Neuron (in vitro differentiated cells): ENCODE measurements at regions not wholly inside any gene's neighbourhood (a gene's known extent, or its start where the extent isn't known, plus 50 kb on each side); places are given as distances from the start of the nearest gene placed in this dataset.

ENCODE experiments used
- H2AFZ ChIP-seq: one replicate; pipeline ENCODE4 v1.6.1; 2013; ENCODE audit warnings: low read depth, mild to moderate bottlenecking, inconsistent platforms, low read length, moderate library complexity
- H3K27me3 ChIP-seq: one replicate; pipeline ENCODE4 v1.6.1; 2013; ENCODE audit warnings: low read length; ENCODE audit not compliant: insufficient read depth
- H3K36me3 ChIP-seq: one replicate; pipeline ENCODE4 v1.6.1; 2013; ENCODE audit warnings: low read length; ENCODE audit not compliant: insufficient read depth
- H3K4me1 ChIP-seq: one replicate; pipeline ENCODE4 v1.6.1; 2013; ENCODE audit warnings: low read length; ENCODE audit not compliant: insufficient read depth
- H3K4me3 ChIP-seq: 2 replicates; pipeline ENCODE4 v1.5.1; 2013; ENCODE audit warnings: mild to moderate bottlenecking, low read length, moderate library complexity
- H3K9me3 ChIP-seq: one replicate; pipeline ENCODE4 v1.6.1; 2013; ENCODE audit warnings: low read length

GRCh38 chr12:92297932-92298696, 152.5 kb upstream of the BTG1 start:
- no peaks in the 10 kb centered on the region for H3K27me3 ChIP-seq
- H2AFZ ChIP-seq, result no peak overlapping the region
- H3K4me3 ChIP-seq, result no peak overlapping the region
- no peaks in the 10 kb centered on the region for H3K36me3 ChIP-seq
- H3K4me1 ChIP-seq, result no peaks in the 10 kb centered on the region
- H3K9me3 ChIP-seq, result no peaks in the 10 kb centered on the region

GRCh38 chr12:92297405-92297804, 151.8 kb upstream of the BTG1 start:
- Histone ChIP-seq H3K9me3 (no peaks in the 10 kb centered on the region), H3K36me3 (no peaks in the 10 kb centered on the region), H3K4me1 (no peaks in the 10 kb centered on the region), H2AFZ (no peak overlapping the region), H3K4me3 (no peak overlapping the region), H3K27me3 (no peaks in the 10 kb centered on the region)

DNA sequence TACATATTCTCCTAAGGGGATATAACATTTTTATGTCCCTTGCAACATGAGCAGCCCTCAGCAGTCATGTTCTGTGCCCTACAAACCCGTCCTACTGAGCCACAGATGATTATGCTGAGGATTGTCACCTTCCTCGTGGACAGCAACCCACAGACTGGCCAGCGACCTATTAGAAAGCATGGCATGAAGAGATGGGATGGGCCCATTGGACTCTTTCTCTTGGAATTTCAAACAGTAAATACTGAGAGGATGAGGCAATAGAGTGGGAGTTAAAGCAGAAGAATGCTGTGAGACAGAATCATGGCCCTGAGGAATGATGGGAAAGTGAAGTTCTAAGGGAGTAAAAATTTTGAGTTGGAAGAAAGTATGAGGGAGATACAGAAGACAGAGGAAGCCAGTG, 149.9 kb upstream of the BTG1 start:
- no peaks in the 10 kb centered on the region for H3K36me3 ChIP-seq
- H2AFZ ChIP-seq, result no peak overlapping the region
- H3K9me3 ChIP-seq, result no peaks in the 10 kb centered on the region
- no peaks in the 10 kb centered on the region for H3K4me1 ChIP-seq
- no peaks in the 10 kb centered on the region for H3K27me3 ChIP-seq
- H3K4me3 ChIP-seq, result no peak overlapping the region

DNA sequence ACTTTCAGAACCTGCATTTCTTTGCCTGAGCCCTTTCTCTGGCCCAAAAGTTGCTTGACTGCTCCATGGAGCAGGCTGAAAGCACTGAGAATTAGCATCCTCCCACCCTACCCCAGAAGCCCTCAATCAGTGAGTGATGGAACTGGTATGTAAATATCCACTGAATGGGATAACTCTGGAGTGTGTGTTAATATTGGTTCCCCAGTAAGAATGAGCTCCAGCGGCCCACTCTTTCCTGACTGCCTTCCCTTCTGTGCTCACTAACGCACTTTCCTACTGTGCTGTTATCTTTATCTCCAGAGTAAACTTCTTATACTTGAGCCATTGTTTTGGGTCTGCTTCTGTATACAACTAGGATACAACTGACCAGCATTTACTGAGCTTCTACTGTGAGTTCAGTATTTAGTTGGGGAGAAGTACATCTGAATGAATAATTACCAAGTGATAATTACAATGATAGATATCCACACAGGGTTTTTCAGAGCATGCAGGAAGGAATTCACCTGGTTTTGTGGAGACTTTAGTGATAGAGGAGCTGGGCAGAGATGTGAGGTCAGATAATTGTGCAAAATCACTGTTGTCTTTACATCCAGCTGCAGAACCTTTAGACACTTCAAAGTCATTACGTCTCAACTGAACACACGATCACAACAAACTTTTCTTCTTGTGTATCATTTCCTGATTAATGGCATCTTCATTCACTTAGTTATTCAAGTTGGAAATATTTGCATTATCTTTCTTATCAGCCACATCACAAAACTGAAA, 149.2 kb upstream of the BTG1 start:
- Histone ChIP-seq H3K36me3 (no peaks in the 10 kb centered on the region), H3K4me1 (peaks cover 3% of the 10 kb centered on the region), H2AFZ (no peak overlapping the region), H3K4me3 (no peak overlapping the region), H3K9me3 (no peaks in the 10 kb centered on the region), H3K27me3 (no peaks in the 10 kb centered on the region)

DNA sequence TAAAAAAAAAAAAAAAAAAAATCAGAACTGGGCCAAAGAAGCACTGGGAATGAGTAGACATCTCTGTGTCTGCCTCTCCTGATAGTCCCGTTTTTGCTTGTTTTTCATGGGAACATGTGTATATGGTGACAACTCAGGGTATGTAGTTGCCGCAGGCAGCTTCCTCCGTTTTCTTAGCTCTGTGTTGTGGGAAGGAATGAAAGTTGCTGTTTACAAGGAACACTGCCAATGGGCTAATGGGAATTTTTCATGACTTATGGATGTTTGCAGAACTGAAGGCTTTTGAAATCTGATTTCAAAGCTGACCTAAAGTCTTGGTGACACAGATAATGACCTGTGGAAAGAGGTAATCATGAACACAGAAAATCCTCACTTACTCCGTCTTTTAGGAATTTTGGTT, 146.4 kb upstream of the BTG1 start:
- Histone ChIP-seq H3K9me3 (no peaks in the 10 kb centered on the region), H3K36me3 (no peaks in the 10 kb centered on the region), H3K27me3 (no peaks in the 10 kb centered on the region), H3K4me3 (no peak overlapping the region), H3K4me1 (peaks cover 5% of the 10 kb centered on the region), H2AFZ (no peak overlapping the region)

DNA sequence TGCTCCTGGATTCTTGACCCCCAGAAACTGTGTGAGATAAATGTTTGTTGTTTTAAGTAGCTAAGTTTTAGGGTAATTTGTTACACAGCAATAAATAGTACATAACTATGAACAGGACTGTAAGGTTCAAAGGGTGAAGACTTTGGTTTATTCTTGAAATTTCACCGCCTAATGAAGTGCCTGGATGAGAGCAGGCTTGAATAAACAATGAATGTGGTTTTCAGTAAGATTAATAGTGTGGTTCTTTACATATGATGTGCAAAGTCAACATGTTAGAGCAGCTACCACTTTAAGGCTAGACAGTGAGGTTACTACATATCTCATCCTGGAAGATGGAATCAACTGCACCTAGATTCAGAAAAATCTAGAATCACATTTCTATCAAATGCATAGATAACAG, 145.2 kb upstream of the BTG1 start:
- Histone ChIP-seq H2AFZ (no peak overlapping the region), H3K4me1 (peaks cover 5% of the 10 kb centered on the region), H3K9me3 (no peaks in the 10 kb centered on the region), H3K27me3 (no peaks in the 10 kb centered on the region), H3K4me3 (no peak overlapping the region), H3K36me3 (no peaks in the 10 kb centered on the region)

DNA sequence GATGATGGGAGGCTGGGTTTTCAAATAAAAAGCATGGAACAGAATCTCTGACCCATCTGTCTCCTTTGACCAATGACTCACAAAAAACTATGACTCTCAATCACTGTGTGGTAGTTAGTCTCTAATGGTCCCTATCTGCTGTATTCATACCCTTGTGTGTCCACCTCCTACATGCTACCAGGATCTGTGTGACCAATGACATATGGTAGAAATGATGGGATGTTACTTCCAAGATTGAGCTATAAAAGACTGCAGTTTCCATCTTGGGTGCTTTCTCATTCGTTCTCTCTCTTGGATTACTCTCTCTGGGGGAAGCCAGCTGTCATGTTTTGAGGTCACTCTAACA, 144.7 kb upstream of the BTG1 start:
- no peak overlapping the region for H2AFZ ChIP-seq
- H3K4me3 ChIP-seq, result no peak overlapping the region

GRCh38 chr12:92289629-92290349, 144.1 kb upstream of the BTG1 start:
- Histone ChIP-seq H2AFZ (peak overlapping the region; percentile 22), H3K9me3 (no peaks in the 10 kb centered on the region), H3K4me3 (no peak overlapping the region), H3K4me1 (peaks cover 5% of the 10 kb centered on the region), H3K36me3 (no peaks in the 10 kb centered on the region), H3K27me3 (no peaks in the 10 kb centered on the region)

More for the DNA sequence above, 144.7 kb upstream of the BTG1 start:
- H3K9me3 ChIP-seq, result no peaks in the 10 kb centered on the region
- peaks cover 5% of the 10 kb centered on the region for H3K4me1 ChIP-seq
- no peaks in the 10 kb centered on the region for H3K36me3 ChIP-seq
- H3K27me3 ChIP-seq, result no peaks in the 10 kb centered on the region

DNA sequence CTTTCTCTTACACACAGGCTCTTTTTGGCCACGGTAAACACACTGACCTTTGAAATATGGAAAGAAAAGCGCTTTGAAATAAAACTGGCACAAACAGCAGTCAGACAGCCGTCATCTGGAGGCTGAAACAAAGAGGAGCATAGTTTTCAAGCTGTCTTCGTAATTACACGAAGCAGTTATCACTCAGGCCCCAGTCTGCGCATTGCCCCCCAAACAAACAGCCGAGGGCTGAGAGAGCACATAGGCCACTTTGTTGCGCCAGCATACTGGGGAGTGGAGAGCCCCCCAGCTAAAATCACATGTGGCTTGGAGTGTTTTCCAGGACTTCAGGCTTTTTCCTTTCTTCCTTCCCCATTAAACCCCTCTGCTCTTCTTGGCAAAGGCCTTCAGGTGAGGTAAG, 142.9 kb upstream of the BTG1 start:
- H3K4me3 ChIP-seq, result no peak overlapping the region
- no peaks in the 10 kb centered on the region for H3K9me3 ChIP-seq
- peaks cover 5% of the 10 kb centered on the region for H3K4me1 ChIP-seq

GRCh38 chr12:92278378-92278828, 132.8 kb upstream of the BTG1 start:
- Histone ChIP-seq H3K36me3 (no peaks in the 10 kb centered on the region), H3K27me3 (no peaks in the 10 kb centered on the region), H3K4me1 (peaks cover 6% of the 10 kb centered on the region), H3K9me3 (no peaks in the 10 kb centered on the region), H3K4me3 (no peak overlapping the region), H2AFZ (no peak overlapping the region)

More for the DNA sequence above, 142.9 kb upstream of the BTG1 start:
- Histone ChIP-seq H3K27me3 (no peaks in the 10 kb centered on the region), H2AFZ (no peak overlapping the region), H3K36me3 (no peaks in the 10 kb centered on the region)

GRCh38 chr12:92277795-92278194, 132.1 kb upstream of the BTG1 start:
- H3K27me3 ChIP-seq, result no peaks in the 10 kb centered on the region
- no peak overlapping the region for H2AFZ ChIP-seq
- no peaks in the 10 kb centered on the region for H3K9me3 ChIP-seq
- no peaks in the 10 kb centered on the region for H3K36me3 ChIP-seq
- no peak overlapping the region for H3K4me3 ChIP-seq
- H3K4me1 ChIP-seq, result peaks cover 6% of the 10 kb centered on the region

DNA sequence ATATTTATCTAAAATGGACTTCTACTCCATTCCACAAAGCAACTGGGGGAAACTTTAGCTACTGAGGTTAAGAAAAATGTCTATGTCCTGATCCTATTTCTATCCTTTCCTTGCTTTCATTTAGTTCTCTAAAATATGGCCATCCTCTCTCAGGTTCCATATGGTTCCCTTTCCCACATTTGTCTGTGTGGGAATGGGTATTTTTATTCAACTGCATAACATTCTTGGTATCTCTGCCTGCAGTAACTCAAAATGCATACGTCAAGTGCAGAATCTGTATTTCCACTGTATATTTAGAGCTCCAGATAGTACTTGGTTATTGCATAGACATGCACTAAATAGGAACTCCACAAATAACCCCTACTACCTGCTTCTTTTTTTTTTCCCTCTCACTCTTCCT, 130.6 kb upstream of the BTG1 start:
- no peaks in the 10 kb centered on the region for H3K27me3 ChIP-seq
- no peak overlapping the region for H2AFZ ChIP-seq
- H3K4me1 ChIP-seq, result peaks cover 6% of the 10 kb centered on the region
- no peaks in the 10 kb centered on the region for H3K9me3 ChIP-seq
- H3K4me3 ChIP-seq, result no peak overlapping the region
- no peaks in the 10 kb centered on the region for H3K36me3 ChIP-seq

DNA sequence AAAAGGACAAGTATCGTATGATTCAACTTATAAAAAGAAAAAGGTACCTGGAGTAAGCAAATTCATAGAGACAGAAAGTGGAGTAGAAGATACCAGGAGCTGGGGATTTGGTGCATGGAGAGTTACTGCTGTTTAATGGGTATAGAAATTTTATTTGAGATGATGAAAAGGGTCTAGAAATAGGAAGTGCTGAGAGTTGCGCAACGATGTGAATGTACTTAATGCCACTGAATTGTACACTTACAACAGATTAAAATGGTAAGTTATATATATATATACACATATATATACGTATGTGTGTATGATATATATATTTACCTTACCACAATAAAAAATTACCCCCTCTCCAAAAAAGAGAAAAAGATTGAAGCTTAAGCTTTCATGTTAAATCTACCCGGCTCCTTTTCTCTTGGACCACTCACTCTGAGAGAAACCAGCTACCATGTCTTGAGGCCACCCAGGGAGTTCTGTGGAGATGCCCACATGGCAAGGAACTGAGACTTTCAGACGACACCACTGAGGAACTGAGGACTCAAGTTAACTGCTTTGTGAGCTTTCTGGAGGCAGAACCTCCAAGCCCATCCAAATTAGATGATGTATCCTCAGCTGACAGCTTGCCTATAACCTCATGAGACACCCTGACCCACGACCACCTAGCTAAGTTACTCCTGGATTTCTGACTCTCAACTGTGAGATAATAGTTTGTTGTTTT, 130.0 kb upstream of the BTG1 start:
- no peaks in the 10 kb centered on the region for H3K27me3 ChIP-seq
- H3K4me1 ChIP-seq, result peaks cover 6% of the 10 kb centered on the region
- no peaks in the 10 kb centered on the region for H3K36me3 ChIP-seq
- H3K4me3 ChIP-seq, result no peak overlapping the region
- H2AFZ ChIP-seq, result no peak overlapping the region
- H3K9me3 ChIP-seq, result no peaks in the 10 kb centered on the region
